ENCODE measurements at regions not wholly inside any gene's neighbourhood (a gene's known extent, or its start where the extent isn't known, plus 50 kb on each side); places are given as distances from the start of the nearest gene placed in this dataset.

GRCh38 chr21:31491617-31492016 lies 147.6 kb upstream of the TIAM1 start:
- peaks cover 11% of the 10 kb centered on the region for H3K27me3 Mint-ChIP-seq (ENCODE audit: low read depth)
- no peaks in the 10 kb centered on the region for H3K9me3 Mint-ChIP-seq
- no peak for DNase-seq (ENCODE audit: low spot score)
- H3K36me3 Mint-ChIP-seq (ENCODE audit: low read depth) = no peaks in the 10 kb centered on the region
- no peak overlapping the region for H3K4me3 Mint-ChIP-seq
- no peak overlapping the region for H3K27ac Mint-ChIP-seq
- H3K4me1 Mint-ChIP-seq (ENCODE audit: low read depth) = peaks cover 2% of the 10 kb centered on the region

- Mint-ChIP-seq H3K4me3 (no peak overlapping the region), H3K27ac (no peak overlapping the region), H3K27me3 (ENCODE audit: low read depth) (peaks cover 11% of the 10 kb centered on the region), H3K36me3 (ENCODE audit: low read depth) (peaks cover 1% of the 10 kb centered on the region), H3K4me1 (ENCODE audit: low read depth) (peaks cover 2% of the 10 kb centered on the region), H3K9me3 (peaks cover 7% of the 10 kb centered on the region)
- no peak for DNase-seq (ENCODE audit: low spot score)
Measured at GRCh38 chr21:31490443-31490842, 146.4 kb upstream of the TIAM1 start.

GRCh38 chr21:31489726-31490125 lies 145.7 kb upstream of the TIAM1 start:
- peaks cover 15% of the 10 kb centered on the region for H3K9me3 Mint-ChIP-seq
- peaks cover 4% of the 10 kb centered on the region for H3K36me3 Mint-ChIP-seq (ENCODE audit: low read depth)
- DNase-seq (ENCODE audit: low spot score) = no peak
- H3K4me1 Mint-ChIP-seq (ENCODE audit: low read depth) = peaks cover 2% of the 10 kb centered on the region
- H3K27ac Mint-ChIP-seq = no peak overlapping the region
- H3K27me3 Mint-ChIP-seq (ENCODE audit: low read depth) = peaks cover 11% of the 10 kb centered on the region
- H3K4me3 Mint-ChIP-seq = no peak overlapping the region

- DNase-seq (ENCODE audit: low spot score) = no peak
- Mint-ChIP-seq H3K27me3 (ENCODE audit: low read depth) (peaks cover 8% of the 10 kb centered on the region), H3K9me3 (peaks cover 21% of the 10 kb centered on the region), H3K4me3 (no peak overlapping the region), H3K27ac (no peak overlapping the region), H3K4me1 (ENCODE audit: low read depth) (peaks cover 2% of the 10 kb centered on the region), H3K36me3 (ENCODE audit: low read depth) (peaks cover 4% of the 10 kb centered on the region)
Measured at GRCh38 chr21:31489014-31489413, 145.0 kb upstream of the TIAM1 start.

DNA sequence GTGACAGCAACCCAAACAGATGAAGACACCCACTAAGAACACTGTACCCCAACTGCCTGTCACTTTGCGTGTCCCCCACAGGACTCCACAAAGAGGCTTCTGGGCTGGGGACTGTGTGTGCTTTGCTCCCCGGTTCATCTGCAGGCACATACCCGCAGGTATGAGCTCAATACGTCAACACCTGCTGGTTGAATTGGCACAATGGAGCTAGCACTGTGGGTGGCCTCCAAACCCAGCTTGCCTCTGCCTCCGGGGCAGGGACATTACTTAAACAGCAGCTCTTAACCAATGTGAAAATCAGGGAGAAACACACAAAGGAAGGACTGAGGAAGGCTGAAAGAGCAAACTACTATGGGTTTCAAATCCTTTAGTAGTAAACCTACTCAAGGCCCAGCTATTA lies 140.2 kb upstream of the TIAM1 start:
- H3K27ac Mint-ChIP-seq = no peak overlapping the region

DNA sequence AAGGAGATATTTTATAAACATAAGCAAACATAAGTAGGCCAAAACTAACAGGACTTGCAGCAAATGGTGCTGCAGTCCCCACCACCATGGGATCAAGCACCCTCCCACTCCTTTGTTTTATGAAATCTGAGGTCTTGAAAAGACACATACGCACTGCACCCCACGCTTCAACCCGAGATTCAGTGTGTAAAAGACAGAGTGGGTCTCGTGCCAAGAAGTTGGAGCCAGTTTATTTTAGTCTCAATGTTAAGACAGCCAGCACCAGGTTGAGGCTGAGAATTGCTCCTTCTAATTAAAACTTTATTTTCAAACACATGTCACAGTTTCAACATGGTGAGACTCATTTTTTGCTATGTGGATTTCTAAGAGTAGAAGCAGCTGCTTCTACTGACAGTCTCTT lies 139.1 kb upstream of the TIAM1 start:
- Mint-ChIP-seq H3K4me3 (no peak overlapping the region), H3K27me3 (ENCODE audit: low read depth) (peaks cover 7% of the 10 kb centered on the region), H3K27ac (no peak overlapping the region)

More for the DNA sequence above, 140.2 kb upstream of the TIAM1 start:
- peaks cover 7% of the 10 kb centered on the region for H3K36me3 Mint-ChIP-seq (ENCODE audit: low read depth)
- no peak for DNase-seq (ENCODE audit: low spot score)
- H3K4me3 Mint-ChIP-seq = no peak overlapping the region
- peaks cover 2% of the 10 kb centered on the region for H3K27me3 Mint-ChIP-seq (ENCODE audit: low read depth)
- H3K9me3 Mint-ChIP-seq = peaks cover 36% of the 10 kb centered on the region
- no peaks in the 10 kb centered on the region for H3K4me1 Mint-ChIP-seq (ENCODE audit: low read depth)

DNA sequence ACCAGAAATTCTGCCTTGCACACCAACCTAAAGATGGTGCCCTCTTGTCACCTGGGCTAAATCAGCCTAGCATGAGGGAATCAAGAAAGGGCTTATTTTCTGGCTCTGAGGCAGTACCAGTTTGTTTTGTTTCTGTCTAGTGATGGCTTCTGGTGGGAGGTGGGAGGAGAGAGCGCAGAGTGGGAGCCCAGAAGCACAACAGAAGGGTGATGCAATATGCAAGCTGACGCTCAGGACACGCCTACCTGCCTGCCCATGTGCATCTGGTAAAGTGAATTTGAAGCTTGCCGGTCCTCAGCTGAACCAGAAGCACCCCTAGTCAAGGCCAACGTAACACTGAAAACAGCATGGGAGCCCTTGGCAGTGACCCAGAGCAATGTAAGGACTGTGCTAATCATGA lies 138.4 kb upstream of the TIAM1 start:
- no peak overlapping the region for H3K27ac Mint-ChIP-seq
- no peaks in the 10 kb centered on the region for H3K4me1 Mint-ChIP-seq (ENCODE audit: low read depth)
- DNase-seq (ENCODE audit: low spot score) = no peak
- no peak overlapping the region for H3K4me3 Mint-ChIP-seq
- peaks cover 7% of the 10 kb centered on the region for H3K36me3 Mint-ChIP-seq (ENCODE audit: low read depth)
- H3K9me3 Mint-ChIP-seq = peaks cover 36% of the 10 kb centered on the region
- H3K27me3 Mint-ChIP-seq (ENCODE audit: low read depth) = peaks cover 11% of the 10 kb centered on the region

More for the DNA sequence above, 139.1 kb upstream of the TIAM1 start:
- Mint-ChIP-seq H3K4me1 (ENCODE audit: low read depth) (no peaks in the 10 kb centered on the region), H3K36me3 (ENCODE audit: low read depth) (peaks cover 7% of the 10 kb centered on the region), H3K9me3 (peaks cover 36% of the 10 kb centered on the region)
- DNase-seq (ENCODE audit: low spot score) = no peak

- Mint-ChIP-seq H3K4me3 (no peak overlapping the region), H3K9me3 (peaks cover 26% of the 10 kb centered on the region)
Measured at GRCh38 chr21:31480228-31480627, 136.2 kb upstream of the TIAM1 start.

GRCh38 chr21:31479714-31480113 lies 135.7 kb upstream of the TIAM1 start:
- H3K4me1 Mint-ChIP-seq (ENCODE audit: low read depth) = no peaks in the 10 kb centered on the region
- peaks cover 12% of the 10 kb centered on the region for H3K27me3 Mint-ChIP-seq (ENCODE audit: low read depth)

More at GRCh38 chr21:31480228-31480627, 136.2 kb upstream of the TIAM1 start:
- Mint-ChIP-seq H3K4me1 (ENCODE audit: low read depth) (no peaks in the 10 kb centered on the region), H3K27me3 (ENCODE audit: low read depth) (peaks cover 12% of the 10 kb centered on the region), H3K27ac (no peak overlapping the region), H3K36me3 (ENCODE audit: low read depth) (peaks cover 6% of the 10 kb centered on the region)
- no peak for DNase-seq (ENCODE audit: low spot score)

GRCh38 chr21:31479222-31479621 lies 135.2 kb upstream of the TIAM1 start:
- H3K27ac Mint-ChIP-seq = no peak overlapping the region
- DNase-seq (ENCODE audit: low spot score) = no peak
- H3K36me3 Mint-ChIP-seq (ENCODE audit: low read depth) = peaks cover 2% of the 10 kb centered on the region
- no peaks in the 10 kb centered on the region for H3K4me1 Mint-ChIP-seq (ENCODE audit: low read depth)
- H3K27me3 Mint-ChIP-seq (ENCODE audit: low read depth) = peaks cover 12% of the 10 kb centered on the region
- H3K9me3 Mint-ChIP-seq = peaks cover 17% of the 10 kb centered on the region
- H3K4me3 Mint-ChIP-seq = no peak overlapping the region

More at GRCh38 chr21:31479714-31480113, 135.7 kb upstream of the TIAM1 start:
- DNase-seq (ENCODE audit: low spot score) = no peak
- Mint-ChIP-seq H3K27ac (no peak overlapping the region), H3K9me3 (peaks cover 21% of the 10 kb centered on the region), H3K36me3 (ENCODE audit: low read depth) (peaks cover 3% of the 10 kb centered on the region), H3K4me3 (no peak overlapping the region)

DNA sequence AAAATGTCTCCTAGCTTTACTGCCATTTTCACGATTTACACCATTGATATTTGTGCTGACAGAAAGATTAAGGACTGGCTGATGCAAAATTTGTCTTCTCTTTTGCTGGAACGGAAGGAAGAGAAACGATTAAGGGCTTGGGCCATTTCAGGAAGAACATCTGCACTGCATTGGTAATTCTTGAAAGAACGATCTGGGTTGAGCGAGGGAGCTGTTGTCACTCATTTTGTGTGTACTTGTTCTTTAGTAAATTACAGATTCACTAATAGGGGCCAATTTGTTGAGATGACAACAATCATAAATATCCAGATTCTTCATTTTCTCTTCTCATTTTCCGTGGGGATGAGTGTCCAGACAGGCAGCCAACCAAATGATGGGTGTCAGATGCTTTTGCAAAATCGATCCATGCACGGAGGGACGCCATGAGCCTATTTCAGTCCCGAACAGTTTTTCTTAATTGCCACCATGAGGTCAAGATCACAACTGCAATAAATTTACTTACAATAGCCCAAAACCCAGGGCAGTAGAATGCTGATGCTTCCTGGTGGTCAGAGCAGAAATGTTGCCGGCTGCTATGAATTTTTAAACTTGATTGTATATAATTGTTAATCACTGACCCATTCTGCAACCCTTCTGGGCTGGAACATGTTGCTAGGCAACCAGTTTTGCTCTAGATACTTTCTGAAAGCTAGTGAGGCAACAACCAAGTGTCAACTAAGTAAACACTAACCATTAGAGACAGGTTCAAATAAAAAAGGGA lies 132.4 kb upstream of the TIAM1 start:
- Mint-ChIP-seq H3K4me3 (no peak overlapping the region), H3K36me3 (ENCODE audit: low read depth) (no peaks in the 10 kb centered on the region), H3K9me3 (peaks cover 6% of the 10 kb centered on the region), H3K4me1 (ENCODE audit: low read depth) (no peaks in the 10 kb centered on the region), H3K27me3 (ENCODE audit: low read depth) (peaks cover 12% of the 10 kb centered on the region), H3K27ac (no peak overlapping the region)
- DNase-seq (ENCODE audit: low spot score) = no peak

DNA sequence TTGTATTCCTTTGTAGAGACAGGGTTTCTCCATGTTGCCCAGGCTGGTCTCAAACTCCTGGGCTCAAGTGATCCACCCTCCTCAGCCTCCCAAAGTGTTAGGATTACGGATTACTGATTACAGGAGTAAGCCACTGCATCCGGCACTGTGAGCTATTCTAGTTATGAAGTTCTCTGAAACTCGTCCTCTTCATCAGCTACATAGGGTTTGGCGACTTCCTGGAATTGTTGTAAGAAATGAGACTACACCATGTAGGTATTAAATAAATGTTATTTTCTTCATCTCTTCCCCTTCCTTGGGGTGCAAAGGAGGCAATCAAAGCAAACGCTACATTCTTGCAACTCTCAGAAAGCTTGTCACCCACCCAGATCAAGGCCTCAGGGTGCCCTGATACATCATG lies 131.2 kb upstream of the TIAM1 start:
- Mint-ChIP-seq H3K27me3 (ENCODE audit: low read depth) (peaks cover 12% of the 10 kb centered on the region), H3K9me3 (no peaks in the 10 kb centered on the region), H3K4me1 (ENCODE audit: low read depth) (no peaks in the 10 kb centered on the region), H3K27ac (no peak overlapping the region), H3K4me3 (no peak overlapping the region), H3K36me3 (ENCODE audit: low read depth) (no peaks in the 10 kb centered on the region)
- DNase-seq (ENCODE audit: low spot score) = no peak

DNA sequence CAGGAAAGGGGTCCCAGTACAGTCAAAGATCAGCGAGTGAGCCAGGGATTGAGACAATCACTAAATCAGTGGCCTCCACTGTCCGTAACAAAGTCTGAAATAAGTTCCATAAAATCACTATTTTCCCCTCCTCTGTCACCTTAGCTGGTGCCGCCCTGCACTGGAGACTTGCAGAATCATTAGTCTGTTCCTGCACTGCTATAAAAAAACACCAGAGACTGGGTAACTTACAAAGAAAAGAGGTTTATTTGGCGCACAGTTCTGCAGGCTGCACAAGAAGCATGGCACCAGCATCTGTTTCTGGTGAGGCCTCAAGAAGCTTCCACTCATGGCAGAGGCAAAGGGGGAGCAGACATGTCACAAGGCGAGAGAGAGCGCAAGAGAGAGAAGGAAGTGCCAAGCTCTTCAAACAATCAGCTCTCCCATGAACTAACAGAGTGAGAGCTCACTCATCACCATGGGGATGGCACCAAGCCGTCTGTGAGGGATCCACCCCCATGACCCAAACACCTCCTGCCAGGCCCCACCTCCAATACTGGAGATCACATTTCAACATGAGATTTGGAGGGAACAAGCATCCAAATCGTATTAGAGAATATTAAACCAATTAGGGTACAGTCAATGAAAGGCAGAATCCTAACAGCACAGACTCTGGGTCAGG lies 129.8 kb upstream of the TIAM1 start:
- no peaks in the 10 kb centered on the region for H3K9me3 Mint-ChIP-seq
- no peaks in the 10 kb centered on the region for H3K36me3 Mint-ChIP-seq (ENCODE audit: low read depth)
- H3K4me1 Mint-ChIP-seq (ENCODE audit: low read depth) = no peaks in the 10 kb centered on the region
- H3K4me3 Mint-ChIP-seq = no peak overlapping the region
- no peak overlapping the region for H3K27ac Mint-ChIP-seq
- peaks cover 10% of the 10 kb centered on the region for H3K27me3 Mint-ChIP-seq (ENCODE audit: low read depth)
- DNase-seq (ENCODE audit: low spot score) = no peak

DNA sequence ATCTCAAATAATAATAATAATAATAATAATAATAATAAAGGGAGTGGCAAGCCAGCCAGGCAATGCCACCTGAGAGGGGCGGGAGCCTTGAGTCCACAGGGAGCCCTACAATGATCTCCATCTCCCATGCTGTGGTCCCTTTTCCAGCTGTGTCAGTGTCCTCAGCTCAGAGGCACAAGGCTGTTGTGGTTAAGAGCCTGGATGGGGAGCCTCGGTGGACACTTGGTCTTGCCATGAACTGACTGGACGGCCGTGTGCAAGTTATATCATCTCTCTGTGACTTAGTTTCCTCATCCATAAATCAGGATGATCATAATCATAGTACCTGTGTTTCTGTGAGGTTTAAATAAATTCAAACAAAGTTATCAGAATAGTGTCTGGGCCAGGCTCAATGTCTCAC lies 127.8 kb upstream of the TIAM1 start:
- Mint-ChIP-seq H3K36me3 (ENCODE audit: low read depth) (no peaks in the 10 kb centered on the region), H3K27me3 (ENCODE audit: low read depth) (no peaks in the 10 kb centered on the region), H3K9me3 (no peaks in the 10 kb centered on the region), H3K4me3 (no peak overlapping the region), H3K27ac (no peak overlapping the region), H3K4me1 (ENCODE audit: low read depth) (no peaks in the 10 kb centered on the region)
- no peak for DNase-seq (ENCODE audit: low spot score)

All from T-helper 2 cell treated with Interferon-gamma antibody and Interleukin-4, amounts not matched to agents 5 μg/mL and 100 μg/mL, for 36 hours (primary cell).